NCI-H524 treated with DMSO at 0.1 percent for 48 hours (cell line): ENCODE measurements at regions not wholly inside any gene's neighbourhood (a gene's known extent, or its start where the extent isn't known, plus 50 kb on each side); places are given as distances from the start of the nearest gene placed in this dataset.
A peak's percentile ranks its signal among the peaks of the same experiment; 100 is the strongest.

Source experiments
- DNase-seq: peaks from one replicate; lab custom pipeline; 2025; lab: John Stamatoyannopoulos, UW

DNA sequence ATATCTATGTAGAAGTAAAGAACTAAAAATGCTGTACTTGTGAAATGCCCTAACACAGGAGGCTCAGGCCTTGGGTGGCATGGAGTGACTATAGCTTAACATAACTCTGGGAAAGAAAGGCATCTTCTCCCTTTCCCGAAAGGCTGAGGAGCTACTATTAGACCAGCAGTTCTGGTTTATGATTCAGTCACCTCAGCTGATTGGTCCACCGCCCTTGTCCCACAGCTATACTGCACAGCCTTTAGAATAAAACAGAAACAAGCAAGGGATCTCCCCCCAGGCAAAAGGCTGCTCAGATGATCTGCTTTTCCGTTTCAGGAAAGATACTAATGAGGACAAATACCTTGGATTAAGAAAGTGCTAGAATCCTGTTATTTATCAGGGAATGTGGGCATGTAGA lies 171.3 kb downstream of the SNCA start:
- DNase-seq, result no peak

DNA sequence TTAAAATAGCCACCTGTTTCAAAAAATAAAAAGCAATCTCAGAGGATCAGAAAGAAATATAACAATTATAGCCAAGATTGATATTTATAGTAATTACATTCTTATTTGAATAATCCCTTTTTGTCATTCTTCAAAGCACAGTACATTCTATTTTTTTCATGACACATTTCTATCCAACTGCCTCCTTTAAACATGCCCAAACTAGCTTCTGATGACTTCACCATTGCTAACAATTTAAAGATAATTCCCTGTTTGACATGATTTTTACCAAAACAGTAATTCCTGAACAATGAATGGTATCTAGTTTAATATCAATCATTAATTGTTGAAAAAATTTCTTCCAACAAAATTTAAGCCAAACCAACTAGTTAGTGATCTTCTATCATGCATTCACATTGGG lies 172.4 kb downstream of the SNCA start:
- DNase-seq, result no peak

- DNase-seq, result no peak
These were observed 175.6 kb downstream of the SNCA start for GRCh38 chr4:89661173-89661899.

DNA sequence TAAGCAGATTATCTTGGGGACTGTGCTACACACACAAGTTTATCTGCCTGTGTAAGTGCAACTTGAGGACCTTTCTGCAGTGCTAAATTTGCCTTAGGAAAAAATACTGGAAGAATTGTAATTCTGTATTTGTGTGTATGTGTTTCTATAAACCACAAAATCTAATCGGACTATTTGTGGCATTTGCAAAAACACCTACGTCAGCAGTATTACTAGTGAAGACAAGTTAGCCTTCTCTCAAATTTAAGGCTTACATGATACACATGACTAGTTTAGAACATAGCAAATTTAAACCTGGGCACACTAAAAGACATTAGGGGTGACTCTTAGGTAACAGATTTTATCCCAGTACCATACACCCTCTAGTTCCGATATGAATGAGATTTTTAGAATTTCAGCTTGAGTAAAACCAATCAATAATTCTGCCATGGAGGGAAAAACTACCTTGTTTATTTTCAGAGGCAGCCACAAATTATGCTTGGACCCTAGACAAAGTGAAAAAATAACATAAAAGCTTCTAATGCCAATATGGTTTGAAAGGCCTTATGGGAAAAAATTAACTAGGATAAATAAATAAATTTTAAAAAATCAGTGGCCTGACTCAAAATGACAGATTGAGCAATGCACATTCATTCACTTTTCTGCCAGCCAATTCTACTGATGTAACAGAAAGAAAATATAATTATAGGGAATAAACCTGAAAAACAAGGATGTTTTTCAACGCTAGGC lies 176.4 kb downstream of the SNCA start:
- no peak for DNase-seq

DNA sequence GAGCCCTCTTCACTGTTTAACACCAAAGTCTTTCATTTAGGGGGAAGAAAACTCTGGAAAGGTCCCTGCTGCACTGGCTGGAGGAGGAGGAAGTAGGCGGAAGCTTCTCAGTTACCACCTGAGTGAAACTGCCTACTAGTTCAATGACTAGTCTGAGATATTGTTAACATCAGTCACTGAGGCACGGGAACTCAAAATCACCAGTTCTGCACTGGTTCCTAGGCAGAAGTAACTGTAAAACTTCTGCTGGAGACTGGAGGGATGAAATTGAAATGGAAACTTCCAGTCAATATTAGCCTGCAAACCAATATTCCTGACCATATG lies 178.3 kb downstream of the SNCA start:
- no peak for DNase-seq

DNA sequence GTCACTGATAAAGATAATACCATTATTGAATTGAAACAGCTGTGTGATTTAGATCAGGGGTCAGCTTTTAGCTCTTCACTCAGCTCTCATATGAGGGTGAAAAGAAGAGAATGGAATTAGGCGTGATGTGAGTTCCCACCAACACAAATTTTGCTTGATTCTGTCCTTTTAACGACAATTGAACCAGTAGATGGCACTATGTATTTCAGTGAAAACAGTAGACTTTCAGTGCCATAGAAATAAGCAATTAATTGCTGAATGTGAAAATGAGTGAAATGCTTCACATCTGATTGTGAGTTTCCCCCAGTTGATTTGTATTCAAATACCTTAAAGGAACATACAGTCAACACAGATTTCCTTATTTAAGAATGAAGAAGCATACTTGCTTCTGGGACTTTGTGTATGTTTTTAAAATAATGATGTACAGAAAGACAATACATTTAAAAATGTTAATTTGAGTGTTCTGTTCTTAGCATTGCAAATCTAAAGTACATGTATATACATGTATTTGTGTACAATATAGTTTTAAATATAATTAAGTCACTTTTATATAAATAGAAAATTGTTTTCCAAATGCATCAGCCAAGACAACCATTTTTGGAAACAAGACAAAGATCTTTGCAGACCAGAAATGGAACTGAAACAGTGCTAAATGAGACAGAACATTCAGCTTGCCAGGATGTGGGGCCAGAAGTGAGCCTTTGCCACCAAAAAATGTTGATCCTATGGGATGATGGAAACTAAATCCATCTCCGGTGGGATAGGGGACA lies 178.8 kb downstream of the SNCA start:
- DNase-seq, result no peak

GRCh38 chr4:89653012-89653411 lies 183.9 kb downstream of the SNCA start:
- DNase-seq, result no peak

DNA sequence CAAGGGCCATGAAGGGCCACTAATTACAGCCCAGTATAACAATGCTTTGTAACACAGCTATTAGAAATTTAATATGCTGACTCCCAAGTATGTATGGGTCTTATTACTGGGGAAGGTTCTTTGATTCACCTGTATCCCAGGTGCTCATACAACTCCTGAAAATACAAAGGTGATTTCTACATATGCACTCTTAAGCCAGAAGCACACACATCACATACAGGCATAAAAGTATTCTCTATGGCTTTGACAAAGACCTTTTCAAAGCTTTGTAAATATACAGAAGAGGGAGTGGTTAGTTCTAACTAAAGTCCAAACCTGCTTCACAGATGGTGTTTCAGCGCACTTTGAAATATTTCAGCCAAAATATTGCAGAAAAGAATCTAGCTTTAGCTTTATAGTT lies 191.5 kb downstream of the SNCA start:
- no peak for DNase-seq

- no peak for DNase-seq
These were observed 195.6 kb downstream of the SNCA start for GRCh38 chr4:89641367-89641687.

DNA sequence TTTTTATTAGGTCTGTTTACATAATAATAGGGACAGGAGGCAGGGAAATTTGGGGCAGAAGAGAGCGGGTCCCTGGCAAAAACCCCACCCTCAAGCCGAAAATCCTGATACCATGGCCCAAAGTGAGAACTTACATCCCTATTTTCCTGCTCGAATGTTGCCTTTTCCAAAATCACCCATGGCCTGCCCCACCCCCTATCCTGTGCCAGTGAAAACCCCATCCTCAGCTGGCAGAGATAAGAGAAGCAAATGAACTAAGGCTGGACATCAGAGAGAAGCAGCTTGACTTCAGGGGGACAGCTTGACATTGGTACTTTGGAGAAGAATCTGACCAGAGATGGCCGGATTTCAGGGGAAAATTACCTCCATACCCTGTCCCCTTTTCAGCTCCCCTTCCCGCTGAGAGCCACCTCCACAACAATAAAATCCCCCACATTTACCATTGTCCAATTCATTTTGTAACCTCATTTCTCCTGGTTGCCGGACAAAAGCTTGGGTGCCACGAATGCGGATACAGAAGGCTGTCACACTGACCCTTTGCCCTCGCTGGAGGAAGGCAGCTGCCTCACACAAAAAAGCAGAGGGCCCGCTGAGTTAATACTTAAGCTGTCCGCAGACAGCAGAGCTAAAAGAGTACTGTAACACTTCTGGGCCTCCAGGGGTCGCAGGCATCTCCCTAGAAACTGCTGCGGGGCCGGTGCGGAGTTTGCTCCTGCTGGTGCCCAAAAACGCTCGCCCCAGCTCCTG lies 196.2 kb downstream of the SNCA start:
- DNase-seq, result peak; percentile 42

DNA sequence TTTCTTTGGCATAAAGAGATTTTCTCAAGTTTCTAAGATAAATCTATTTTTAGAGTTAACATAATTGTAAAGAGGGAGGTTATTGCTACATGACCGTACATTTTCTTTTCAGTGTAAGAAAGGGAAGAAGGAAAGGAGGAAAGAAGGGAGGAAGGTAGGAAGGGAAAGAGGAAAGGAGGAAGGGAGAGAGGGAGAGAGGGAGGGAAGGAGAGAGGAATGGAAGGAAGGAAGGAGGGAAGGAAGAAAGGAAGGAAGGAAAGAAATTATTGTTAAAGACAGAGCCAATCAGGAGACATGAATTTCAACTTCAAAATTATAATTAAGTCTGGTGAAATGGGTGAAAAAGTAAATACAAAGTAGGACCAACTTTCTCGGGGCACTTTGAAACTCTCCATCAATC lies 197.6 kb downstream of the SNCA start:
- no peak for DNase-seq

- no peak for DNase-seq
These were observed 211.2 kb downstream of the SNCA start for GRCh38 chr4:89625599-89626293.

GRCh38 chr4:89619206-89619962 lies 217.6 kb downstream of the SNCA start:
- DNase-seq, result no peak

- DNase-seq, result no peak
These were observed 218.8 kb downstream of the SNCA start for GRCh38 chr4:89618151-89618550.

DNA sequence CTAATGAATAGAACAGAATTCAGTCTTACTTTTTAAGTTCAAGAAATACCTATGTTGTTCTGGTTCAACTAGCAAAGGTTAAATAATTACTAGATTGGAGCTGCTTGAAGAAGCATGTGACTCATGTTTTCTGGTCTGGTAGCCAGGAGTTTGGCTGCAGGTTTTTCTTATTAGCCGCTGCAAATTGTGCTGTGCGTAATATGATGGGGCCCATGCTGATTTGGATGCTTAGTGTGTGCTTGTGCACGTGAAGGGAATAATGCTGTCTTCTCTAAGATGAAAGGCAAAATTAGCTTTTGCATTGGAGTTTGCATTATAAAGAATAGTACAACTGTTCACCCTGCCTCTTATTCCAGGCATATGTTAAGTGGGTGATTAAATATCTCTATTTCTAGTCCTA lies 219.6 kb downstream of the SNCA start:
- no peak for DNase-seq

DNA sequence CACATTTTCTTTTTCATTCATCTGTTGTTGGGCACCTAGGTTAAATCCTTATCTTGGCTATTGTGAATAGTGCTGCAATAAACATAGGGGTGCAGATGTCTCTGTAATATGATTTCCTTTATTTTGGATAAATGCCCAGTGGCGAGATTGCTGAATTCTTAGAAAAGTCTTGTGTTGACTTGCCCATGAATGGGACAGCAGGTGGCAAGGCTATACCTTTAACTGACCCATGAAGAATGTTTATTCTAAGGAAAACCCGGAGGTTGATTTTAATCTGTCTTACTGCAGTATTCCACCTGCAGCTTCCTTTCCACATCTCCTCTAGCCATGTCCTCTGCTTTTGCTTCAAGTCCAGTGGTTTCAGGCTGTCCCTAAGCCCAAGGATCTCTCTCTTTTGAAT lies 220.6 kb downstream of the SNCA start:
- peak; percentile 6 for DNase-seq

GRCh38 chr4:89615051-89615450 lies 221.9 kb downstream of the SNCA start:
- no peak for DNase-seq

DNA sequence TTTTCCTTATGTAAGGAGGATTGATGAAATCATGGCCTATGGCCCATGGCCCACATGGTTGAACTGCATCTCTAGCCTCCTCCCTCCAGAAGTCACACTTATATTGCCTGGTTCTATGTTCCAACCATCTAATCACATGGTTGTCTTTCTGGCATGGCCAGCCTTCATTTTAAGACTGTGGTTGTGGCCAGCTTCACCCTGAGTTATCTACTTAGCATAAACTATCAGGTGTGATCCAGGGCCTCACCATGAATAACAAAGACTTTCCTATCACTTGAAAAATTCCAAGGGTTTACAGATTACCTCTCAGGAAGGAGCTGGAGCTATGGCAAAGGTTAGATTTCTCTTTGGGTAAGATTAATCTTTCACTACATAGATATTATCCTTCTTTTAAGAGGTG lies 222.8 kb downstream of the SNCA start:
- no peak for DNase-seq

GRCh38 chr4:89610236-89610635 lies 226.7 kb downstream of the SNCA start:
- DNase-seq, result no peak

DNA sequence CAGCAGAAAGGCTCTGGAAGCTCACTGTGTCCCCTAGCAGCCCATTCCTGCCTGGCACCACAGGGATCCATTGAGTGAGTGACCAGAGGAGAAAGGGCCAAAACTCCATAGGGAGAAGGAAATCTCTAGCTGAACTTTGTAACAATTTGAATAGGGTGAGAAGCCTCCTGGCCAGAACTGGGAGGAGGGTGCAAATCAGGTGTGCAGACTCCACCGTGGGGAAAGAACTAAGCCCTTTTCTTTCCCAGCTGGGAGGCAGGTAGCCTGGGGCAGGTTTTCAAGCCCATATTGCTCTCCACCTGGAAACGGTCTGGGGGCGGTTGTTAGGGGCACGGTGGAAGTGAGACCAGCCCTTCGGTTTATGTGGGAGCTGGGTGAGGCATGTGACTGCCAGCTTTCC lies 227.2 kb downstream of the SNCA start:
- DNase-seq, result no peak

- DNase-seq, result no peak
These were observed 232.0 kb downstream of the SNCA start for GRCh38 chr4:89604951-89605350.
